Eye (tissue), 1 donor: ENCODE measurements at regions not wholly inside any gene's neighbourhood (a gene's known extent, or its start where the extent isn't known, plus 50 kb on each side); places are given as distances from the start of the nearest gene placed in this dataset.
A peak's percentile ranks its signal among the peaks of the same experiment; 100 is the strongest.
"Not testable (repeated sequence)": the region's sequence is repeated elsewhere in the genome, so short reads cannot be mapped to it uniquely, and the experiment has no call there.

Experiments used
- DNase-seq: peaks from one replicate; pipeline ENCODE4 v3.0.0-alpha.2; 2015

- DNase-seq = no peak
Observed at GRCh38 chr5:72648480-72648879, 141.3 kb upstream of the ZNF366 start.

- DNase-seq = peak; percentile 16
Observed at GRCh38 chr5:72647806-72648205, 140.6 kb upstream of the ZNF366 start.

DNA sequence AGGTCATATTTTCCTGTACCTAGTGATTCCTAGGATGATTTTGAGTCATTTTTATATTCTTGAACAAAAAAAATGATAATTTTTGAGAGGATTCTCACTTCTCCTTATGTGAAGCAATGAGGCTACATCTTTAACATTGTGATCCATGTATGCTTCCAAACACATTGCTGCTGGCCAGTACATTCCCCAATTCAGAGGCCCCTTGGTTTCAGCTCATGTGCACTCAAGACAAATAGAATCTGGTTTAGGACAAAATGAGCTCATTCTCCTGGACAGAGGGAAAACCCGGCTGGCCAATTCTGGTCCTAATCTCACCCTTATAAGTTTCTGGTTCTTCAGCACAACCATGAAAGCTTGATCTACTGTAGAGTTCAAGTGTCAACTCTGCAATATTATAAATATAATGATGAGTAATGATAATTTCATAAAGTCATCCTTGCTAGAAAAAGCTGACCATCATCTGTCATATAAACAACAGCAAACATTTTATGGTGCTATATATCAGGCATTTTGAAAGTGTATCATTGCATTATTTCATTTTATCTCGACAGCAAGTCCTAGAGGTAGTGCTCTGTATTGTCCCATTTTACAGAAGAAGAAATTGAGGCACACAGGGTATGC lies 139.1 kb upstream of the ZNF366 start:
- no peak for DNase-seq

- DNase-seq = no peak
Observed at GRCh38 chr5:72645064-72645846, 138.0 kb upstream of the ZNF366 start.

GRCh38 chr5:72644296-72644695 lies 137.1 kb upstream of the ZNF366 start:
- no peak for DNase-seq

DNA sequence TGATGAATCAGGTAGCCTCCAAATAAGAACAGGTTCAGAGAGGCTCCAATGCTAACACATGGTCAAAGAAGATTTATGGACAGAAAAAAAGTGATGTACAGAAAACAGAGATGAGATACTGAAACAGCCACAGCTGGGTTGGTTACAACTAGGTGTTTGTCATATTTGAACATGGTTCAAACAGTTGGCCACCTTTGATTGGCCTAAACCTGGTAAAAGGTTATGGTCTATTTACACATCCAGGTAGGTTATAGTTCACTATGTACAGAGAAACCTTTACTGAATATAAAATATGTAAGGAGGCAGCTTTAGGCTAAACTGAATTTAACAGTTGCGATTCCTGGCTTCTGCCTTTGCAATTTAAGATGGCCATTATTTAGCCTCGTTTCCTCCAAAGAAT lies 134.0 kb upstream of the ZNF366 start:
- DNase-seq = no peak

DNA sequence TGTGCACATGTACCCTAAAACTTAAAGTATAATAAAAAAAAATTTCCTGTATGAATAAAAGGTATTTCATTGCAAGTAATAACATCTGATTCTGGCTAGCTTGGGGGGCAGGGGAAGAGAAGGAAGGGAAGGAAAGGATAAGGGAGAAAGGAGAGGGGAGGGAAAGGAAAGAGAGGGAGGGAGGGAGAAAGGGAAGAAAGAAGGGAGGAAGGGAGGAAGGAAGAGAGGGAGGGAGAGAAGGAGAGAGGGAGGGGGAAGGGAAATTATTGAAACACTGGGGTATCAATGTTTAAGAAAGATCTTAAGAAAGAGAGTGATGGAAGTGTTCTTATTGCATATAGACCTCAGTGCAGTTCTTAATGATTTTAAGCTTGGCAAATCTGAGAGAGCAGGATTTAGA lies 129.8 kb upstream of the ZNF366 start:
- DNase-seq = no peak

DNA sequence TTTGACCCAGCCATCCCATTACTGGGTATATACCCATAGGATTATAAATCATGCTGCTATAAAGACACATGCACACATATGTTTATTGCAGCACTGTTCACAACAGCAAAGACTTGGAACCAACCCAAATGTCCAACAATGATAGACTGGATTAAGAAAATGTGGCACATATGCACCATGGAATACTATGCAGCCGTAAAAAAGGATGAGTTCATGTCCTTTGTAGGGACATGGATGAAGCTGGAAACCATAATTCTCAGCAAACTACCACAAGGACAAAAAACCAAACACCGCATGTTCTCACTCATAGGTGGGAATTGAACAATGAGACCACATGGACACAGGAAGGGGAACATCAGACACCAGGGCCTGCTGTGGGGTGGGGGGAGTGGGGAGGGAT lies 129.4 kb upstream of the ZNF366 start:
- DNase-seq = not testable (repeated sequence)

GRCh38 chr5:72634444-72634843 lies 127.2 kb upstream of the ZNF366 start:
- DNase-seq = no peak

DNA sequence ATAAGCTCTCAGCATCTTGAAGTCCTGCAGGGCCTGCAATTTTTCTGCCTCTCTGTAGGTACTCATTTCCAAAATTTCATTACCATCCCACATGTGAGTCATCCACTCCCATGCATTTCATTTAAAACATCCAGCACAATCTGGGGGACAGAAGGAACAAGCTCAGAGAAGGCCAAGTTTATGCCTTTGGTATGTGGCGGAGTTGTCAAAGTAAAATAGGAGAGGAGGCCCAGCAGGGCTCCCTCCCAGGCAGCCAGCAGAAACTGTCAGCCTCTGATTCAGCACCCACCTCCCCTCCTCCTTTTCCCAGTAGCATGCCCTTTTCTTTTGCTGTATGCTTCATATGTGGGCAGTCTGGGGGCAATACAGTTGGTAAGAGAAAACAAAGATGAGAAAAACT lies 126.4 kb upstream of the ZNF366 start:
- peak; percentile 33 for DNase-seq

- no peak for DNase-seq
Observed at GRCh38 chr5:72633041-72633445, 125.8 kb upstream of the ZNF366 start.

DNA sequence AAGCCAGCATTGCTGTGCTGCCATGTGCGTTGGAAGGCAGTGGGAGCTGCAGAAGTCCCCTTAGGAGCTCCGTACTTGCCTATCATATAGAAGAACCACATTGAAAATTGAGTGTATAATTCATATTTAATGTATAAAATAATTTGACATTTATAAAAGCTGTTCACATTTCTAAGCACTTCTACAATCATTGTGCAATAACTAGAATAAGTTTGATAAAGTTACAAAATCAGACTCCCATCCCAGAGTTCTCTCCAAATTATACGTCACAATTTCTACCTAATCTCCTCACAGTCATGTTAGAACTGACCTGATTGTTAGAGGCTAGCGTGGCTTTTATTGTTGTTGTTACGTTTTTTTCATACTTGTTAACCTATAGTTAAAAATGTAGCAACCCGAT lies 123.5 kb upstream of the ZNF366 start:
- no peak for DNase-seq

- no peak for DNase-seq
Observed at GRCh38 chr5:72630081-72630480, 122.9 kb upstream of the ZNF366 start.

GRCh38 chr5:72628771-72629371 lies 121.7 kb upstream of the ZNF366 start:
- no peak for DNase-seq

GRCh38 chr5:72625332-72625731 lies 118.1 kb upstream of the ZNF366 start:
- no peak for DNase-seq

- DNase-seq = no peak
Observed at GRCh38 chr5:72624641-72625236, 117.5 kb upstream of the ZNF366 start.

DNA sequence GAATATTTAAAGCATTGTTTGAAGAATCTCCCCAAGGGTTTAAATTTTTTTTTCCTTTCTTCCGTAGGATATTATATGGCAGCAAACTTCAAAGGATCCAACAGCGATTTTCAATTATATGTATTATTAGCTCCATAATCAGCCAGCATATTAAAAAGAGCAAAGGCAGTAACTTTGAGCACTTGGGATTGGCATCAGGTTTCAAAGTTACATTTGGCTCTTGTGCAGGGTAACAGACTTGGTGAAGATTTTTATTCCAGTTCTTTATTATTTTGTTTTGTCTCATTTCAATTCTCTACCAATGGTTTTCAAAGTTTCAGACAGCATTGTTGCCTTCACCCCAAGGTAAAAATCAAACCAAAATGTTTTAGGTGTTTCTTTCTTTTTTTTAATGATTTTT lies 116.7 kb upstream of the ZNF366 start:
- no peak for DNase-seq

DNA sequence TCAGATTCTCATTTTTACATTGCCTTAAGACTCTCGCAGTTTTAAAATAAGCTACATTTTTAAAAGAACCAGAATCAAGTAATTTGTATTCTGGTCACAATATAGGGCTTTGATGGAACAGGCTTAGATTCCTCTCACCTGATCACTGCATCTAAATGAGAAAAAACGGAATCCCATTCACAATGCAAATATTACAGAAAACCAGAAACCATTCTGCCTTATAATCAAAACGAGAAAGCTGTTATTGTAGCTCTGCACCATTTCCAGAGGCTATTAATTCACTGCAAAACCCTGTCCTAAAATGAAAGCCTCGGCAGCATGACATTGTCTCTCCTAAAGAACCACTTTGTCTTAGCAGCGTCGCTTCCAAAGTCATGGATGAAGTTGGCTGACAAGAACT lies 116.1 kb upstream of the ZNF366 start:
- no peak for DNase-seq

DNA sequence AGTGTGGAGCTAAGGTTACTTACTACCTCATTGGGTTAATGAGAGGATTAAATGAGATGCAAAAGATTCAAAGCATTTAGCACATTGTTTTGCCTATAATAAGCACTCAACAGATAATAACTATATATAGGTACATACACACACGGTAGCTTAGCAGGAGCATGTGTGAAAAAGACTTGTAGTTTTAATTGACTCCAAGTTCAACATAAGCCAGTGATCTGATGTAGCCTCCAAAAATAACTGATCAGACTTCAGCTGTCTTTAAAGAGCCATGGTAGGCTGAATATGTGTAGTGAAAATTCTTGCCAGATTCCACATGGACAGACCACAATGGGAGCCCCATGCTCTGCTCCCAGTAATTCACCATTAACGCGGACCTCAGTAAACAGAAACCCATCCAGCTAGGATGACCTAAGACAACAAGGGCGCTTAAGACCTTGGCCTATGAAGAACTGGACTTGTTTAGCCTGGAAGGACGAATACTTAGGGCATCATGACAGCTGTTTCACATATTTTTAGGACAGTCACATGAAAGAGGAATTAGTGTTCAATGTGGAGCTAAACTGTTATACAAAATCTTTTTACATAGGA lies 115.1 kb upstream of the ZNF366 start:
- DNase-seq = no peak

DNA sequence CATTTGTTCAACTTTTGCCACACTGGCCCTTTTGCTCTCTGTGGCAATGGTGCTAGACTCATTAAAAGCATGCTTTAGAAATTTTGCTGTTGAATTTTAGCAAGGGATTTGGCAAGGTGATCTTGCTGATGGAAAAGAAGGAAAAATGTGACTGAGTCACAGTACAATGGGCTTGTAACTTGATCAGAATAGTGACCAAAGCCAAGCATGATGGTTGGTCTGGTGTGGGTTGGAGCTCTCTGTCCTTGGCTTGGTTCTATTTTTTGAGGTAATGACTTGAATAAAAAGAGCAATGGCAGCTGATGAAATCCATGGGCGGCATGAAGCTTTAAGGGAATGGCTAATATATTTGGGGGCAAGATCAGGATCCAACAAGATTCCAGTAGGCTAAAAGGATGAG lies 114.4 kb upstream of the ZNF366 start:
- no peak for DNase-seq

DNA sequence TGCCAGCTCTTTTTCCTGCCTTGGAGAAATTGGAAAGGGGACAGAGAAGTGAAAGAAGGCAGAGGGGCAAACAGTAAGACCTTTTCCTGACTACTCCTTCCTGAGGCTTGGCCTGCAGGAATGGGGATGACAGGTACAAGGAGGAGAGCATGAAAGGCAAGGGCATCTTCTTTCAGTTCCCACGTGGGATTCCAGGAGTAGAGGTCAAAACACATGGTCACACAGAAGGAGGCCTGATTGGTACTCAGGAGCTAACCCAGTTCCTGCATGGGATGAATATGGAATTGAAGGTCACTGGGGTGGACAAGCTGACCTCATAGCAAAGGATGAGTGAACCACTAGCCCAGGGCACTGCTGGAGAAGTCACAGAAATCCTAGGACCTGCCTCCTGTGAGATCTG lies 112.5 kb upstream of the ZNF366 start:
- DNase-seq = no peak

GRCh38 chr5:72619251-72619650 lies 112.0 kb upstream of the ZNF366 start:
- DNase-seq = no peak

DNA sequence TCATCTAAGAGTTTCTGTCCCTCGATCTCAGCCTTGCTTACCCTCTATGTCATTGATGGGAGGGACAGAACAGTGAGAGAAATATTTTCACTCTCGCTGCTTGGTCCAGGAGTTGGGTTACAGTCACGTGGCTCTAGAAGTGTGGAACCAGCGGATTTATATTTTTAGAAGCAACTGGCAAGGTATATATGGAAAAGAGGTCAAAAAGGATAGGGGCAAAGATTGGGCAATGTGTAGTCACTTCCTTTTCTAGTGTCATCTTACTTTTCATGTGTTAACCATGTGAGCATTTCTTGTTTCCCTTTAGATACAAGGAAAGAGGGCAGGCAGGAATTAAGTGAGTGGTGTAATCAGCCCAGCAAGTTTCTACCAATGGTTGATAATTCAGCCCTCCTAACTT lies 111.5 kb upstream of the ZNF366 start:
- DNase-seq = no peak

GRCh38 chr5:72615061-72615460 lies 107.9 kb upstream of the ZNF366 start:
- DNase-seq = no peak
